GM21360 (cell line): ENCODE measurements at regions not wholly inside any gene's neighbourhood (a gene's known extent, or its start where the extent isn't known, plus 50 kb on each side); places are given as distances from the start of the nearest gene placed in this dataset.
"Not testable (repeated sequence)": the region's sequence is repeated elsewhere in the genome, so short reads cannot be mapped to it uniquely, and the experiment has no call there.

Experiments
- ATAC-seq: cut with Tn5 transposase; IDR thresholded peaks from one replicate; pipeline ENCODE4 v1.9.1; 2021; ENCODE audit warnings: mild to moderate bottlenecking, moderate library complexity; ENCODE audit not compliant: unreplicated experiment

GRCh38 chr5:1958211-1959010 is 75.7 kb upstream of the IRX4 start:
- no peak for ATAC-seq

- no peak for ATAC-seq
Observed at GRCh38 chr5:1955586-1955985, 72.9 kb upstream of the IRX4 start.

GRCh38 chr5:1953710-1954109 is 71.0 kb upstream of the IRX4 start:
- not testable (repeated sequence) for ATAC-seq

DNA sequence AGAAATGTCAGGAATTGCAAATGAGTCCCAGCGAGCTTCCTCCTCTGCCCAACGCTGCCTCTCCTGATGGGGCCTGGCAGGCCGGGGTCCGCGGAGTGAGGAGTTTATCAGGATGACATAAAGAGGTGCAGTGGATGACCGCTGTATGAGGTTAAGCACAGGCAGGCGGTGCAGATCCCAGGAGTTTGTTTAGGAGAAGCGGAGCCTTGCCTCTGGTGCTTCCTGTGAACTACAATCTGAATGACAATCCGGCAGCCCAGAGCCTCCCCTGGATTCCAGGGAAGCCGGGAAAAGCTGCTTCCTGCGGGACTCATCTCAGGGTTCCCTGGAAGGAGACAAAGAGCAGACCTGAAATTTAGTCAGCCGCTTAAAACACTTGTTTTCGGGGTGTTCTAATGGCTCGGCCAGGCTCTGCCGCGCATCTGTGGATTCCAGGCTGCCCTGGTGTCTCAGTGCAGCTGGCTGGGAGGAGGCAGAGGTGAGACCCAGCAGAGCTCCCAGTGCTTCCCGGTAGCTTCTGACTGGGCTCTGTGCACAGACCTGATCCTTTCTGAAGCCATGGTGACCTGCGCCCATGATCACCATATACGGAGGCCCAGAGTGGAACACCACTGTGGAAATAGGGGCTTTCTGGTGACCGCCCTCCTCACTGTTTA is 69.8 kb upstream of the IRX4 start:
- ATAC-seq = no peak

DNA sequence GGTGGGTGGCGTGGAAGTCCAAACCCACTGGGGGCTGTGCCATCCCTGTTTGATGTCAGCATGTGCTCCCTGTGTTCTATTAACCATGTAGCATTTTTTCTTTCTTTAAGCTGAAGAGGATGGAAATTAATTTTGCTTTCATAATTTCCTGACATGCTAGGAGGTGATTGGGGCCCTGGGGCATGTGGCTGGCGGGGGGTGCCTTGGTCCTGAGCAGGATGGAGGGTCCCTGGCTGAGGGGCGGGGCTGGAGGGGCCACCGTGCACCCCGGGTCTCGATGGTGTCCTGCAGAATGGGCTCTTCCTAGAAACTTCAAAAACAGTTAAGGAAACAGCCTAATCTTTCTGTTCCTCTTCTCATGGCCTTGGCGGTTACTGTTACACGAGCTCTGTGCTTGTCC is 69.3 kb upstream of the IRX4 start:
- ATAC-seq = no peak

DNA sequence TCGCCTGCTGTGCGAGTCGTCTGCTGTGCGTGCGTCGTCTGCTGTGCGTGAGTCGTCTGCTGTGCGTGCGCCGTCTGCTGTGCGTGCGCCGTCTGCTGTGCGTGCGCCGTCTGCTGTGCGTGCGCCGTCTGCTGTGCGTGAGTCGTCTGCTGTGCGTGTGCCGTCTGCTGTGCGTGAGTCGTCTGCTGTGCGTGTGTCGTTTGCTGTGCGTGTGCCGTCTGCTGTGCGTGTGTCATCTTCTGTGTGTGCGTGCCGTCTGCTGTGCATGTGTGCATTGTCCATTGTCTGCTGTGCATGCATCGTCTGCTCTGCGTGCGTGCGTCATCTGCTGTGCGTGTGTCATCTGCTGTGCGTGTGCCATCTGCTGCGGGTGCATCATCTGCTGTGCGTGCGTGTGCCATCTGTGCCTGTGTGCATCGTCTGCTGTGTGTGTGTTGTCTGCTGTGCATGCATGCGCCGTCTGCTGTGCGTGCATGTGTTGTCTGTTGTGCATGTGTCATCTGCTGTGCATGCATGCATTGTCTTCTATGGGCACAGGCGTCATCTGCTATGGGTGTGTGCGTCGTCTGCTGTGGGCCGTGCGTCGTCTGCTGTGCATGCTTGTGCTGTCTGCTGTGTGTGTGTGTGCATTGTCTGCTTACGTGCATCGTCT is 68.6 kb upstream of the IRX4 start:
- ATAC-seq = no peak

DNA sequence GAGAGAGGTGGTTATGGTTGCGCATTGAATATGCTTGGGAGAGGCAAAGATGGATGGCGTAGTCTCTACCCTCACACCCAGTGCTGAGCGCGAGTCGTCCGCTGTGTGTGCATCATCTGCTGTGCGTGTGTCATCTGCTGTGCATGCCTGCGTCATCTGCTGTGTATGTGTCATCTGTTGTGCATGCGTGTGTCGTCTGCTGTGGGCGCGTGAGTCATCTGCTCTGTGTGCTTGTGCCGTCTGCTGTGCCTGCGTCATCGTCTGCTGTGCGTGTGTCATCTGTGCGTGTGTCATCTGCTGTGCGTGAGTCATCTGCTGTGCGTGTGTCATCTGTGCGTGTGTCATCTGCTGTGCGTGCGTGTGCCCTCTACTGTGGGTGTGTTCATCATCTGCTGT is 68.0 kb upstream of the IRX4 start:
- no peak for ATAC-seq

- no peak for ATAC-seq
Observed at GRCh38 chr5:1950096-1950707, 67.5 kb upstream of the IRX4 start.

DNA sequence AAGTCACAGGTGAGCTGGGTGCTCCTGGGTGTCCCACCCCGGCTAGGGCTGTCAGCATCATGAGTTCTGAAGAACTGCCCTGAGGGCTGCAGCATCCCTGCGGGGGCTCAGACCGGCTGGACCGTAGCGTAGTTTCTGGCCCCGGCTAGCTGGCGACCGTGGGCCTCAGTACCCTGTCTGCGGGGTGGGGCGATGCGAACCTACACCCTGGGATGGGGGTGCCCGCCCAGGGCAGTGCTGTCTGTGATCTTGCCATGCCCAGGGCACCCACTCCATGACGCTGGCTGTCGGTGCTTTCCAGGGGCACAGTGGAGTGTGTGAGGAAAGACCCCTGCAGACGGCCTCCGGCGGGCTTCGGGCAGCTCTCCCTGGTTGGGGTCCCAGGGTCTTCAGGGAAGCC is 66.5 kb upstream of the IRX4 start:
- ATAC-seq = no peak

- ATAC-seq = no peak
Observed at GRCh38 chr5:1948663-1949191, 66.0 kb upstream of the IRX4 start.

DNA sequence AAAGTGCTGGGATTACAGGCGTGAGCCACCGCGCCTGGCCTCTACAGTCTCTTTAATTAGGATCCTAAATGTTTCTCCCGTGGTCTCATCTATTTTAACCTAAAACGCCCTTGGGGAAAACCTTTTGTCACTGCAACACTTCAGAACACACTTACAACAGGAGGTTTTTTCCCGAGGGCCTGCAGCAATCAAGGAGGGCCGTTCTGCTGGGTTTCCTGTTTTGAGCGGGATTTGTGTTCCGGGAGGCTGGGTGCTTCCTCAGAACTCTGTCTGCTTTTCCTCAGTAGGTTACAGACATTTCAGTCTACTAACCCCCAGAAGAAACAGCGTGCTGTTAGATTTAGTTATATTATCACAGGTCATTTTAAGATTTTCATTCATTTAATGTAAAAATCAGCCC is 65.4 kb upstream of the IRX4 start:
- no peak for ATAC-seq

DNA sequence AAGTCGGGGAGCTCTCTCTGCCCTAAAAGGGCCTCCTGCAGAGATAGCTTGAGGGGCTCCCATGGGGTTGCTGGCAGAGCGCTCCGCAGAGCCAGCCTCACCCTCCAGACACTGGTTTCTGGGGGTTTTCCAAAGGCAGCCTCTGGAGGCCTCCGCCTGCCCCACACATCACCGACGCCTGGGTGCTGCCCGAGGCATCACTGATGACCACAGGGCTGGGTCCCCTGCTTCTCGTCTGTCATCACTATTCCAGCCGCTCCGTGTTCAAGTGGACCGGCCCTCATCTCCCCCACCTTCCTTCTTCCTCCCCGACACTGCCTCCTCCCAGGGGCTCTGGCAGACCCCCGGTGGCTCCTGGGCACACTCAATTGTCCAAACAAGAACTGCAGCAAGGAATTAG is 64.1 kb upstream of the IRX4 start:
- no peak for ATAC-seq

- no peak for ATAC-seq
Observed at GRCh38 chr5:1946122-1946677, 63.5 kb upstream of the IRX4 start.

DNA sequence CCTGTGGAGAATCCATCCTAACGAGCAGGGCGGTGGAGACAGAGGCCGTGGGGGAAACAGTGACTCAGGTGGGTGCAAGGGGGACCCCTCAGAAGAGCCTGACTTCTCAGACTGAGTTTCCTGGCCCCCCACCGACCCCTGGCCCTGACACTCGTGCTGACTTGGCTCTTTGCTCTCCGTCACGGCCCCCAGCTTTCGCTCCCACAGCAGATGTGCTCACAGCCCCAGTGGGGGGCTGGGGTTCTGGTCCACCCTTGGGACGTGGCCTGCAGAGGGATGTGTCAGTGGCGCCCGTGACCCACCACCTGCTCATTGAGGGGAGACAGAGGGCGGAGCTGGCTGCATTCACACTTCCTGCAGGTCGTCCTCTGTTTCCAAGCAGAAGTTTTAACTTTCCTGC is 62.9 kb upstream of the IRX4 start:
- no peak for ATAC-seq

- ATAC-seq = no peak
Observed at GRCh38 chr5:1944408-1944807, 61.7 kb upstream of the IRX4 start.

- ATAC-seq = no peak
Observed at GRCh38 chr5:1943481-1943880, 60.8 kb upstream of the IRX4 start.

DNA sequence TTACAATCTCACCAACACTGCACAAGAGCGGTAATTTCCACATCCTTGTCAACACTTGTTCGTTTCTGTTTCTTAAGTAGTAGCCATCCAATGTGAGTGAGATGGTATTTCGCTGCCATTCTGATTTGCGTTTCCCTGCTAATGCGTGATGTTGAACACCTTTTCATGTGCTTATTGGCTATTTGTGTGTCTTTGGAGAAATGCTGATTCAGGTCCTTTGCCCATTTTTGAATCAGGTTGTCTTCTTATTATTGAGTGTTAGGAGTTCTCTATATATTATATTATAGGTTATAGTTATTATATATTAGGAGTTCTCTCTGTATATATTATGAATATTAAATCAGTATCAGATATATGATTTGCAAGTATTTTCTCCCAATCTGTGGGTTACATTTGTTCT is 59.9 kb upstream of the IRX4 start:
- ATAC-seq = no peak

- no peak for ATAC-seq
Observed at GRCh38 chr5:1942158-1942557, 59.4 kb upstream of the IRX4 start.

- no peak for ATAC-seq
Observed at GRCh38 chr5:1939256-1939655, 56.5 kb upstream of the IRX4 start.

- no peak for ATAC-seq
Observed at GRCh38 chr5:1938310-1939000, 55.7 kb upstream of the IRX4 start.

DNA sequence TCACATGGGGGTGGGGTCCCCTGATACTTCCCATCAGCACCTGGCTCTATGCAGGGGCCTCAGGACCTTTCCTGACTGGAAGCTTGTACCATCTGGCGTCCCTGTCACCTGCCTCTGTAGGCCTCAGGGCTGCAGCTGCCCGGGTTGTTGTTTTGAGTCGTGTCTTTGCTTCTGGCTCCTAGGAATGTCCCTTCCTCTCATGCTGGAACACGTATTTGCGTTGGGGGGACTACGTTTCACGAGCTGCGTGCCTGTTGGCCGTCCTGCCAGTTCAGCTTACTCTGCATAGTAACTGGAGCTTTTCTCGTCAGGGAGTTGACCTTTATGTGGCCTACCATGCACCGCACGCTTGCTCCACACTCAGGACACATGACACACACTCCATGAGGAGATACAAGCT is 54.9 kb upstream of the IRX4 start:
- ATAC-seq = no peak
